Uterus (tissue), 2 donors: ENCODE measurements at regions not wholly inside any gene's neighbourhood (a gene's known extent, or its start where the extent isn't known, plus 50 kb on each side); places are given as distances from the start of the nearest gene placed in this dataset.

ENCODE experiments used
- POLR2A ChIP-seq, 2 donors: fragments of 450-650 bp; IDR thresholded peaks; one replicate each; pipeline ENCODE4 v1.6.1; 2016; ENCODE audit warnings: antibody characterized with exemption in 2 of 2, mild to moderate bottlenecking in 1 of 2, moderate library complexity in 1 of 2
- TF ChIP-seq, protein P1 (sequence below), 4 experiments: fragments of 200-600 bp in 2 of 4; fragments of 450-650 bp in 2 of 4; sonication (generic) in 2 of 4; IDR thresholded peaks; one replicate each; pipeline ENCODE4 v1.5.1; 2016 to 2019; ENCODE audit warnings: antibody characterized with exemption in 4 of 4, mild to moderate bottlenecking in 2 of 4, moderate library complexity in 1 of 4

DNA sequence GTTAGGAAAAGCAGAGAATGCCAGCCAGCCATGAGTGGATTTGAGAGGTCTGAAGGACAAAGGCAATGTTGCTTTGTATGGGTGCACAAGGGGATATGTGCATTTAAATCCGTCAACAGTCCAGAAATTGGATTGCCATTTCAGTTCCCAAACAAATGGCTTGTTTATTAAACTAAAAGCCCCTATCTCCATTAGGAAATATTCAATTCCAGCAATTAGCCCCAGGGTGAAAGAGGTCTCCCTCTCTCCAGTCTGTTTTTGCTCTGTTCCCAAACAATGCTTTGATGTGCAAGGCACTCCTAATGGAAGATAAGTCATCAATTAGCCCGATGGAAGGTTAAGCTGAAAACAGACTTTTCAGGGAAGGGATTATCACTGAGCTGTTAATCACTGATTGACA, 101.3 kb downstream of the C9orf152 start:
- TF ChIP-seq, protein P1, sequence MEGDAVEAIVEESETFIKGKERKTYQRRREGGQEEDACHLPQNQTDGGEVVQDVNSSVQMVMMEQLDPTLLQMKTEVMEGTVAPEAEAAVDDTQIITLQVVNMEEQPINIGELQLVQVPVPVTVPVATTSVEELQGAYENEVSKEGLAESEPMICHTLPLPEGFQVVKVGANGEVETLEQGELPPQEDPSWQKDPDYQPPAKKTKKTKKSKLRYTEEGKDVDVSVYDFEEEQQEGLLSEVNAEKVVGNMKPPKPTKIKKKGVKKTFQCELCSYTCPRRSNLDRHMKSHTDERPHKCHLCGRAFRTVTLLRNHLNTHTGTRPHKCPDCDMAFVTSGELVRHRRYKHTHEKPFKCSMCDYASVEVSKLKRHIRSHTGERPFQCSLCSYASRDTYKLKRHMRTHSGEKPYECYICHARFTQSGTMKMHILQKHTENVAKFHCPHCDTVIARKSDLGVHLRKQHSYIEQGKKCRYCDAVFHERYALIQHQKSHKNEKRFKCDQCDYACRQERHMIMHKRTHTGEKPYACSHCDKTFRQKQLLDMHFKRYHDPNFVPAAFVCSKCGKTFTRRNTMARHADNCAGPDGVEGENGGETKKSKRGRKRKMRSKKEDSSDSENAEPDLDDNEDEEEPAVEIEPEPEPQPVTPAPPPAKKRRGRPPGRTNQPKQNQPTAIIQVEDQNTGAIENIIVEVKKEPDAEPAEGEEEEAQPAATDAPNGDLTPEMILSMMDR (IDR thresholded peaks at IDR 0.05): no peak
- TF ChIP-seq POLR2A (IDR thresholded peaks at IDR 0.05): no peak
